Endodermal cell (in vitro differentiated cells): ENCODE measurements at regions not wholly inside any gene's neighbourhood (a gene's known extent, or its start where the extent isn't known, plus 50 kb on each side); places are given as distances from the start of the nearest gene placed in this dataset.

Source experiments
- DNase-seq: peaks from one replicate; pipeline ENCODE4 v3.0.0-alpha.2; 2017
- H3K27ac ChIP-seq: 2 replicates; pipeline ENCODE4 v1.5.1; 2013; ENCODE audit warnings: mild to moderate bottlenecking, low read depth, low read length, moderate library complexity
- H3K27me3 ChIP-seq: 2 replicates; pipeline ENCODE4 v1.6.1; 2013; ENCODE audit warnings: mild to moderate bottlenecking, low read length, moderate library complexity; ENCODE audit not compliant: insufficient read depth, control insufficient read depth, poor library complexity, severe bottlenecking
- H3K36me3 ChIP-seq: 2 replicates; pipeline ENCODE4 v1.7.0; 2013; ENCODE audit warnings: mild to moderate bottlenecking, low read length, moderate library complexity; ENCODE audit not compliant: control insufficient read depth, insufficient read depth
- H3K4me1 ChIP-seq: one replicate; pipeline ENCODE4 v1.7.0; 2013; ENCODE audit warnings: low read length; ENCODE audit not compliant: control insufficient read depth, insufficient read depth
- H3K4me3 ChIP-seq: 2 replicates; pipeline ENCODE4 v1.5.1; 2013; ENCODE audit warnings: mild to moderate bottlenecking, low read length, moderate library complexity
- H3K9ac ChIP-seq: 2 replicates; pipeline ENCODE4 v1.6.1; 2013; ENCODE audit warnings: mild to moderate bottlenecking, low read length, moderate library complexity; ENCODE audit not compliant: poor library complexity, severe bottlenecking; ENCODE audit errors: extremely low read depth
- H3K9me3 ChIP-seq: 2 replicates; pipeline ENCODE4 v1.6.1; 2013; ENCODE audit warnings: mild to moderate bottlenecking, low read length, moderate library complexity; ENCODE audit not compliant: control insufficient read depth
- H3K27ac Mint-ChIP-seq: 2 replicates; pipeline ENCODE4 v1.8.0; 2020; ENCODE audit warnings: mixed read lengths
- H3K27me3 Mint-ChIP-seq: 2 replicates; pipeline ENCODE4 v1.8.0; 2021; ENCODE audit warnings: mild to moderate bottlenecking, mixed read lengths; ENCODE audit not compliant: insufficient read depth
- H3K36me3 Mint-ChIP-seq: 2 replicates; pipeline ENCODE4 v1.8.0; 2020; ENCODE audit warnings: low read depth, mixed read lengths
- H3K4me1 Mint-ChIP-seq: 2 replicates; pipeline ENCODE4 v1.8.0; 2020; ENCODE audit warnings: mixed read lengths
- H3K4me3 Mint-ChIP-seq: 2 replicates; pipeline ENCODE4 v1.8.0; 2020; ENCODE audit warnings: mild to moderate bottlenecking, moderate library complexity, mixed read lengths
- H3K9me3 Mint-ChIP-seq: 2 replicates; pipeline ENCODE4 v1.8.0; 2020; ENCODE audit warnings: mild to moderate bottlenecking, mixed read lengths
- CTCF ChIP-seq: fragments of 200-600 bp; sonication (generic); conservative IDR thresholded peaks from 2 replicates; pipeline ENCODE4 v1.5.0; 2021; ENCODE audit warnings: antibody characterized with exemption, mild to moderate bottlenecking
- WGBS, 2 experiments: methylation state at CpG; one replicate each; pipeline versions ENCODE4 v1.1.5 to v1.1.7; 2013; ENCODE audit warnings: missing lambda C conversion rate in 2 of 2, mixed read lengths in 1 of 2; ENCODE audit not compliant: insufficient coverage in 1 of 2, insufficient read length in 1 of 2; 5-methylcytosine and 5-hydroxymethylcytosine counted together

- no peak overlapping the region for H3K4me3 ChIP-seq
- no peak overlapping the region for H3K27ac ChIP-seq
- Mint-ChIP-seq H3K4me1 (no peaks in the 10 kb centered on the region), H3K9me3 (no peaks in the 10 kb centered on the region), H3K27me3 (peaks cover 14% of the 10 kb centered on the region), H3K36me3 (no peaks in the 10 kb centered on the region), H3K27ac (no peak overlapping the region), H3K4me3 (no peak overlapping the region)
- H3K9ac ChIP-seq, result no peak overlapping the region
- no peaks in the 10 kb centered on the region for H3K9me3 ChIP-seq
- TF ChIP-seq CTCF, result no peak
- H3K4me1 ChIP-seq, result no peaks in the 10 kb centered on the region
- no peaks in the 10 kb centered on the region for H3K27me3 ChIP-seq
- no peak for DNase-seq
- H3K36me3 ChIP-seq, result no peaks in the 10 kb centered on the region
- 87 to 90% methylated on average over 3 of the region's 3 CpGs for WGBS, 2 experiments
Observed at GRCh38 chr4:152115118-152115517, 354.3 kb upstream of the GATB start.

DNA sequence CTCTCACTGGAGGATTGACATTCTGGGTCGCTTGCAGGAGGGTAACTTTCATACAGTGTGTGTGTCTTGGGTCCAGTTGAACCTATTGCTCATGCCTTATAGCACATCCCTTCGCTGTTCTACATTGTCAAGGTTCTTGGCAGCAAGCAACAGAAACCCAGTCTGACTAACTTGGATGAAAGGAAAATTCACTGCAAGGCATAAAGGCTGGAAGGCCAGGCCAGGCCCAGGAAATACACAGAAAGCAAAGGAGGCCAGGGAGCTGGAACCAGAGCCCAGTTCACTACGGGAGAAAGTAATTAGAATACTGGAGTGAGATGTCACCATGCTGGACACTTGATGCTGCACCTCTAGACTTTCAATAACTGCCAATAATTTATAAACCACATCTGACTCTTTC, 353.8 kb upstream of the GATB start:
- H3K36me3 ChIP-seq, result no peaks in the 10 kb centered on the region
- DNase-seq, result no peak
- no peaks in the 10 kb centered on the region for H3K9me3 ChIP-seq
- Mint-ChIP-seq H3K27ac (no peak overlapping the region), H3K36me3 (no peaks in the 10 kb centered on the region), H3K4me1 (no peaks in the 10 kb centered on the region), H3K9me3 (no peaks in the 10 kb centered on the region), H3K4me3 (no peak overlapping the region), H3K27me3 (peaks cover 13% of the 10 kb centered on the region)
- WGBS, 2 experiments, result 77 to 100% methylated on average over 1 to 3 of the region's 3 CpGs
- H3K27ac ChIP-seq, result no peak overlapping the region
- no peak overlapping the region for H3K9ac ChIP-seq
- TF ChIP-seq CTCF, result no peak
- no peaks in the 10 kb centered on the region for H3K4me1 ChIP-seq
- no peak overlapping the region for H3K4me3 ChIP-seq
- H3K27me3 ChIP-seq, result no peaks in the 10 kb centered on the region

DNA sequence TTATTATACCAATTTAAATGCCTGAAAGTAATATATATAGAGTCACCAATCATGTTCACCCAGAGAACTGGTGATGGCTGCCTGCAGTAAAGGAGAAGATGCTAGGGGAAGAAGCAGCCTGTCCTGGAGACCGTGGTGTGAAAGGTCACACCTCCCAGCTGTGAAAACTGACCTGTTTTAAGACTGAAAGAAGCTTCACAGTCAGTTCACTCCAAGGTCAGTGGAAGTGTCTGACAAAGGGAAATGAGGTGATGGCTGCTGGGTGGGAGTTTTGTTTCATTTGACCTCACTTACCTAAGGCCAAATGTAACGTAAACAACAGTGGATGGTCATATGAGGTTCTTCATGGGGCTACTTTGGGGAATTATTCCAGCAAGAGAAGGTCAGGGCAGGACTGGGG, 352.1 kb upstream of the GATB start:
- H3K9me3 Mint-ChIP-seq, result no peaks in the 10 kb centered on the region
- 83 to 86% methylated on average over 1 to 2 of the region's 2 CpGs for WGBS, 2 experiments
- H3K9ac ChIP-seq, result no peak overlapping the region
- H3K9me3 ChIP-seq, result no peaks in the 10 kb centered on the region
- peaks cover 7% of the 10 kb centered on the region for H3K27me3 Mint-ChIP-seq
- no peaks in the 10 kb centered on the region for H3K4me1 ChIP-seq
- H3K4me3 Mint-ChIP-seq, result no peak overlapping the region
- H3K27ac ChIP-seq, result no peak overlapping the region
- no peak overlapping the region for H3K4me3 ChIP-seq
- no peaks in the 10 kb centered on the region for H3K36me3 Mint-ChIP-seq
- DNase-seq, result no peak
- H3K4me1 Mint-ChIP-seq, result no peaks in the 10 kb centered on the region
- no peaks in the 10 kb centered on the region for H3K36me3 ChIP-seq
- H3K27ac Mint-ChIP-seq, result no peak overlapping the region
- TF ChIP-seq CTCF, result no peak
- H3K27me3 ChIP-seq, result no peaks in the 10 kb centered on the region
